ENCODE measurements at regions not wholly inside any gene's neighbourhood (a gene's known extent, or its start where the extent isn't known, plus 50 kb on each side); places are given as distances from the start of the nearest gene placed in this dataset.

DNA sequence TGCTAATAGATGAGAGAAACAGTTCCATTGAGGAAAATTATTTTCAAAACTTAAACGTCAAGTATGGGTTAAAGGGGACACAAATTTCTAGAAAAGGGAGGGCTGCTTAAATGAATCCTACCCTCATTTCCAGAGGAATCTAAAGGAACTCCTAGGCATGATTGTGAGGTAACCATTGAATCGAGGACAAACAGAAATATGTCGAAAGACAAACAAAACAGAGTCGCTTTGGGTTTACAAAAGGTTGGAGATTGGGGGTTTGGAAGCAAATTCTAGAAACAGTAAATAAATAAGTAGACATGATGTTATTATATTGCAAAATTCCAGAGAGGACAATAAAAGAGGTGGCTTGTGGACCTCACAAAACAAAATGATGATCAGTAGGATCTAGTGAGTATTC lies 173.1 kb downstream of the FTCDNL1 start:
- Mint-ChIP-seq H3K9me3 (ENCODE audit: unreplicated experiment) (no peaks in the 10 kb centered on the region), H3K4me3 (ENCODE audit: unreplicated experiment) (no peak overlapping the region), H3K27ac (ENCODE audit: unreplicated experiment) (no peak overlapping the region), H3K36me3 (ENCODE audit: low read depth, unreplicated experiment) (no peaks in the 10 kb centered on the region), H3K4me1 (ENCODE audit: unreplicated experiment) (no peaks in the 10 kb centered on the region), H3K27me3 (ENCODE audit: unreplicated experiment) (no peaks in the 10 kb centered on the region)
- TF ChIP-seq, protein P1, sequence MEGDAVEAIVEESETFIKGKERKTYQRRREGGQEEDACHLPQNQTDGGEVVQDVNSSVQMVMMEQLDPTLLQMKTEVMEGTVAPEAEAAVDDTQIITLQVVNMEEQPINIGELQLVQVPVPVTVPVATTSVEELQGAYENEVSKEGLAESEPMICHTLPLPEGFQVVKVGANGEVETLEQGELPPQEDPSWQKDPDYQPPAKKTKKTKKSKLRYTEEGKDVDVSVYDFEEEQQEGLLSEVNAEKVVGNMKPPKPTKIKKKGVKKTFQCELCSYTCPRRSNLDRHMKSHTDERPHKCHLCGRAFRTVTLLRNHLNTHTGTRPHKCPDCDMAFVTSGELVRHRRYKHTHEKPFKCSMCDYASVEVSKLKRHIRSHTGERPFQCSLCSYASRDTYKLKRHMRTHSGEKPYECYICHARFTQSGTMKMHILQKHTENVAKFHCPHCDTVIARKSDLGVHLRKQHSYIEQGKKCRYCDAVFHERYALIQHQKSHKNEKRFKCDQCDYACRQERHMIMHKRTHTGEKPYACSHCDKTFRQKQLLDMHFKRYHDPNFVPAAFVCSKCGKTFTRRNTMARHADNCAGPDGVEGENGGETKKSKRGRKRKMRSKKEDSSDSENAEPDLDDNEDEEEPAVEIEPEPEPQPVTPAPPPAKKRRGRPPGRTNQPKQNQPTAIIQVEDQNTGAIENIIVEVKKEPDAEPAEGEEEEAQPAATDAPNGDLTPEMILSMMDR (IDR thresholded peaks at IDR 0.05; ENCODE audit: unreplicated experiment) = no peak
- no peak for DNase-seq (ENCODE audit: low spot score)

DNA sequence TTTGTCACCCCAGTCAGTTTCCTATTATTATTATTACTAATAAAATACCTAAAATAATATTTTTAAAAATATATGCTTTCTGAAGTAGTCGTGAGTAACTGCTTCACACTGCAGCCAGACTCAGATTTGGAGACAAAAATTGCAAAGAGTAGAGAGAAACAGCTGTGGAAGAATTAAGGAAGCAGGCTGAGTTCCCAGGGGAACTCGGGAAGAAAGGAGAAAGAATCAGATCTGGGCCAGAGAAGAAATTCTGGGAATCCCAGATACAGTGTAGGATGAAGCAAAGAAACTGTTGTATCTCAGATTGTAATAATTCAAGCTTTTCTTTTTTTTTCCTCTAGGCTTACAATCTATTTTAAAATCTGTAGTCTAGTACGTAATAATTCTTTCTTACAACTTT lies 182.3 kb downstream of the FTCDNL1 start:
- H3K36me3 Mint-ChIP-seq (ENCODE audit: low read depth, unreplicated experiment) = no peaks in the 10 kb centered on the region
- H3K9me3 Mint-ChIP-seq (ENCODE audit: unreplicated experiment) = no peaks in the 10 kb centered on the region
- no peaks in the 10 kb centered on the region for H3K4me1 Mint-ChIP-seq (ENCODE audit: unreplicated experiment)
- DNase-seq (ENCODE audit: low spot score) = no peak
- TF ChIP-seq, protein P1 (IDR thresholded peaks at IDR 0.05; ENCODE audit: unreplicated experiment) = no peak
- H3K27me3 Mint-ChIP-seq (ENCODE audit: unreplicated experiment) = peaks cover 4% of the 10 kb centered on the region
- no peak overlapping the region for H3K27ac Mint-ChIP-seq (ENCODE audit: unreplicated experiment)
- H3K4me3 Mint-ChIP-seq (ENCODE audit: unreplicated experiment) = no peak overlapping the region

DNA sequence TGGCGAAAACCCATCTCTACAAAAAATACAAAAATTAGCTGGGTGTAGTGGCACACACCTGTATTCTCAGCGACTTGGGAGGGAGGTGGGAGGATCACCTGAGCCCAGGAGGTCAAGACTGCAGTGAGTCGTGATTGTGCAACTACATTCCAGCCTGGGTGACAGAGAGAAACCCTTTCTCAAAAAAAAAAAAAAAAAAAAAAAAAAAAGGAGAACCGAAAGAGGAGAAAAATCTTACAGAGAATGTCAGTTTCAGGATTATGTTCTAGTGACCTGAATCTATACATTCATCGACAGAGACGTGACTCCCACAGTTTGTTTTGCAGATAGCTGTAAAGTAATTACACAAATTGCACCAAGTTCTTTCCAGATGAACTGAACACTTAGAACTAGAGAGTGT lies 187.8 kb downstream of the FTCDNL1 start:
- no peak for DNase-seq (ENCODE audit: low spot score)
- Mint-ChIP-seq H3K27ac (ENCODE audit: unreplicated experiment) (no peak overlapping the region), H3K9me3 (ENCODE audit: unreplicated experiment) (no peaks in the 10 kb centered on the region), H3K4me3 (ENCODE audit: unreplicated experiment) (no peak overlapping the region), H3K4me1 (ENCODE audit: unreplicated experiment) (no peaks in the 10 kb centered on the region), H3K27me3 (ENCODE audit: unreplicated experiment) (peaks cover 2% of the 10 kb centered on the region), H3K36me3 (ENCODE audit: low read depth, unreplicated experiment) (peaks cover 3% of the 10 kb centered on the region)
- TF ChIP-seq, protein P1 (IDR thresholded peaks at IDR 0.05; ENCODE audit: unreplicated experiment) = no peak

DNA sequence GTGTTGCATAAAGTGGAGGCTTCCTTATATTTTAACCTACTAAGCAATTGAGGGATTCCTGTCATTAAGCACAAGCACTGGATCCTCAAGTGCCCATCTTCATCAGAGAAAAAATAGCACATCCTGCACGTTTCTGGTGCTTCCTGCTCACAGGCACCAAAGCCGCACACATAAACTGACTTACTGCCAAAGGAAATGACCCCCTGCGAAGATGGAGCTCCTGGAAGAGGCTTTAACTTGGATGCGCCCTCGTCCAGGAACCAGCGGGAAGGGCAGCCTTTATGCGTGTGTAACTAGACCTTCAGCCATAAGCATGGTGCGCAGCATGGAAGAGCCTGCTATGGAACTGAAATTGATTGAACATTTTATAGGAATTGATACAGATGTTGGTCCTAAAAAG lies 188.7 kb downstream of the FTCDNL1 start:
- no peak for DNase-seq (ENCODE audit: low spot score)
- no peak overlapping the region for H3K4me3 Mint-ChIP-seq (ENCODE audit: unreplicated experiment)
- H3K4me1 Mint-ChIP-seq (ENCODE audit: unreplicated experiment) = no peaks in the 10 kb centered on the region
- H3K36me3 Mint-ChIP-seq (ENCODE audit: low read depth, unreplicated experiment) = peaks cover 3% of the 10 kb centered on the region
- H3K27me3 Mint-ChIP-seq (ENCODE audit: unreplicated experiment) = peaks cover 2% of the 10 kb centered on the region
- TF ChIP-seq, protein P1 (IDR thresholded peaks at IDR 0.05; ENCODE audit: unreplicated experiment) = no peak
- no peak overlapping the region for H3K27ac Mint-ChIP-seq (ENCODE audit: unreplicated experiment)
- H3K9me3 Mint-ChIP-seq (ENCODE audit: unreplicated experiment) = no peaks in the 10 kb centered on the region

DNA sequence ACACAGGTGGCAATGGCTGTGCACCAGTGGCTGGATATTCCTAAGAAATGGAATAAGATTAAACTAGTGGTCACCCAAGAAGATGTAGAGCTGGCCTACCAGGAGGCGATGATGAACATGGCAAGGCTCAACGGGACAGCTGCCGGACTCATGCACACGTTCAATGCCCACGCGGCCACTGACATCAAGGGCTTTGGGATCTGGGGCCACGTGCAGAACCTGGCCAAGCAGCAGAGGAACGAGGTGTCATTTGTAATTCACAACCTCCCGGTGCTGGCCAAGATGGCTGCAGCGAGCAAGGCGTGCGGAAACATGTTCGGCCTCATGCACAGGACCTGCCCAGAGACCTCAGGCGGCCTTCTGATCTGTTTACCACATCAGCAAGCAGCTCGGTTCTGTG lies 190.8 kb downstream of the FTCDNL1 start:
- Mint-ChIP-seq H3K27ac (ENCODE audit: unreplicated experiment) (no peak overlapping the region), H3K4me1 (ENCODE audit: unreplicated experiment) (no peaks in the 10 kb centered on the region), H3K36me3 (ENCODE audit: low read depth, unreplicated experiment) (peaks cover 3% of the 10 kb centered on the region), H3K4me3 (ENCODE audit: unreplicated experiment) (no peak overlapping the region), H3K27me3 (ENCODE audit: unreplicated experiment) (no peaks in the 10 kb centered on the region), H3K9me3 (ENCODE audit: unreplicated experiment) (no peaks in the 10 kb centered on the region)
- TF ChIP-seq, protein P1 (IDR thresholded peaks at IDR 0.05; ENCODE audit: unreplicated experiment) = no peak
- no peak for DNase-seq (ENCODE audit: low spot score)
